ENCODE measurements at regions not wholly inside any gene's neighbourhood (a gene's known extent, or its start where the extent isn't known, plus 50 kb on each side); places are given as distances from the start of the nearest gene placed in this dataset.
"Not testable (repeated sequence)": the region's sequence is repeated elsewhere in the genome, so short reads cannot be mapped to it uniquely, and the experiment has no call there.

GRCh38 chr16:51543971-51544370, 392.9 kb upstream of the SALL1 start:
- no peak for DNase-seq (ENCODE audit: low read depth in 2 of 2)

- DNase-seq (ENCODE audit: low read depth in 2 of 2), result no peak
Observed at GRCh38 chr16:51542981-51543815, 392.1 kb upstream of the SALL1 start.

- no peak for DNase-seq (ENCODE audit: low read depth in 2 of 2)
Observed at GRCh38 chr16:51540259-51540658, 389.2 kb upstream of the SALL1 start.

GRCh38 chr16:51538707-51539498, 387.8 kb upstream of the SALL1 start:
- no peak for DNase-seq (ENCODE audit: low read depth in 2 of 2)

- DNase-seq (ENCODE audit: low read depth in 2 of 2), result no peak
Observed at GRCh38 chr16:51535591-51535990, 384.5 kb upstream of the SALL1 start.

GRCh38 chr16:51532551-51532950, 381.5 kb upstream of the SALL1 start:
- DNase-seq (ENCODE audit: low read depth in 2 of 2), result no peak

GRCh38 chr16:51531271-51531670, 380.2 kb upstream of the SALL1 start:
- DNase-seq (ENCODE audit: low read depth in 2 of 2), result no peak

GRCh38 chr16:51527349-51527748, 376.3 kb upstream of the SALL1 start:
- DNase-seq (ENCODE audit: low read depth in 2 of 2), result no peak

- DNase-seq (ENCODE audit: low read depth in 2 of 2), result no peak
Observed at GRCh38 chr16:51526621-51527020, 375.6 kb upstream of the SALL1 start.

- no peak for DNase-seq (ENCODE audit: low read depth in 2 of 2)
Observed at GRCh38 chr16:51524555-51525373, 373.7 kb upstream of the SALL1 start.

- DNase-seq (ENCODE audit: low read depth in 2 of 2), result no peak
Observed at GRCh38 chr16:51524070-51524469, 373.0 kb upstream of the SALL1 start.

GRCh38 chr16:51523400-51523799, 372.3 kb upstream of the SALL1 start:
- no peak for DNase-seq (ENCODE audit: low read depth in 2 of 2)

GRCh38 chr16:51522902-51523301, 371.8 kb upstream of the SALL1 start:
- DNase-seq (ENCODE audit: low read depth in 2 of 2), result no peak

- not testable (repeated sequence) for DNase-seq (ENCODE audit: low read depth in 2 of 2)
Observed at GRCh38 chr16:51516960-51517359, 365.9 kb upstream of the SALL1 start.

GRCh38 chr16:51510416-51510815, 359.3 kb upstream of the SALL1 start:
- DNase-seq (ENCODE audit: low read depth in 2 of 2), result no peak

GRCh38 chr16:51509336-51509735, 358.3 kb upstream of the SALL1 start:
- DNase-seq (ENCODE audit: low read depth in 2 of 2), result no peak

GRCh38 chr16:51508490-51509212, 357.6 kb upstream of the SALL1 start:
- no peak for DNase-seq (ENCODE audit: low read depth in 2 of 2)

- no peak for DNase-seq (ENCODE audit: low read depth in 2 of 2)
Observed at GRCh38 chr16:51507286-51507685, 356.2 kb upstream of the SALL1 start.

- no peak for DNase-seq (ENCODE audit: low read depth in 2 of 2)
Observed at GRCh38 chr16:51500306-51500705, 349.2 kb upstream of the SALL1 start.

- DNase-seq (ENCODE audit: low read depth in 2 of 2), result no peak
Observed at GRCh38 chr16:51497541-51498211, 346.6 kb upstream of the SALL1 start.

- no peak for DNase-seq (ENCODE audit: low read depth in 2 of 2)
Observed at GRCh38 chr16:51490866-51491265, 339.8 kb upstream of the SALL1 start.
